Neural cell (in vitro differentiated cells): ENCODE measurements at regions not wholly inside any gene's neighbourhood (a gene's known extent, or its start where the extent isn't known, plus 50 kb on each side); places are given as distances from the start of the nearest gene placed in this dataset.

ENCODE experiments used
- H2AFZ ChIP-seq: fragments of 200-600, 300-800 bp; sonication (generic), shearing (Covaris generic); 2 replicates; pipeline ENCODE4 v1.6.0; 2014; ENCODE audit warnings: low read depth, mild to moderate bottlenecking, antibody characterized with exemption, low read length, moderate library complexity
- H3F3A ChIP-seq: fragments of 200-600 bp; shearing (Covaris generic); 2 replicates; pipeline ENCODE4 v1.6.1; 2016; ENCODE audit warnings: mild to moderate bottlenecking, moderate library complexity, mixed read lengths, antibody characterized with exemption, low read length; ENCODE audit not compliant: insufficient read depth, poor library complexity, severe bottlenecking
- H3K27ac ChIP-seq: fragments of 200-600, 300-800 bp; sonication (generic), shearing (Covaris generic); 2 replicates; pipeline ENCODE4 v1.5.1; 2014; ENCODE audit warnings: mild to moderate bottlenecking, low read length, moderate library complexity
- H3K27me3 ChIP-seq: fragments of 300-800, 200-600 bp; sonication (generic), shearing (Covaris generic); 2 replicates; pipeline ENCODE4 v1.6.0; 2014; ENCODE audit warnings: mild to moderate bottlenecking, low read depth, low read length, moderate library complexity; ENCODE audit not compliant: insufficient read depth
- H3K36me3 ChIP-seq: fragments of 300-800, 200-600 bp; sonication (generic), shearing (Covaris generic); 2 replicates; pipeline ENCODE4 v1.5.1; 2014; ENCODE audit warnings: mild to moderate bottlenecking, antibody characterized with exemption, low read length, moderate library complexity; ENCODE audit not compliant: insufficient read depth
- H3K4me2 ChIP-seq: fragments of 300-800, 200-600 bp; sonication (generic), shearing (Covaris generic); 2 replicates; pipeline ENCODE4 v1.6.0; 2014; ENCODE audit warnings: mild to moderate bottlenecking, low read length
- H3K4me3 ChIP-seq: fragments of 300-800, 200-600 bp; sonication (generic), shearing (Covaris generic); 2 replicates; pipeline ENCODE4 v1.5.1; 2014; ENCODE audit warnings: mild to moderate bottlenecking, low read length, moderate library complexity
- H3K79me2 ChIP-seq: fragments of 200-600 bp; shearing (Covaris generic); replicated peaks from 2 replicates; pipeline ENCODE4 v1.6.0; 2014; ENCODE audit warnings: mild to moderate bottlenecking, low read length, moderate library complexity; ENCODE audit not compliant: insufficient read depth
- H3K9ac ChIP-seq: fragments of 300-800, 200-600 bp; sonication (generic), shearing (Covaris generic); 2 replicates; pipeline ENCODE4 v1.6.1; 2016; ENCODE audit warnings: mild to moderate bottlenecking, low read length, mixed read lengths
- H3K9me2 ChIP-seq: fragments of 200-600 bp; shearing (Covaris generic); 2 replicates; pipeline ENCODE4 v1.6.1; 2016; ENCODE audit warnings: mild to moderate bottlenecking, low read length, mixed read lengths; ENCODE audit not compliant: insufficient read depth
- H3K9me3 ChIP-seq: fragments of 200-600, 300-800 bp; sonication (generic), shearing (Covaris generic); 2 replicates; pipeline ENCODE4 v1.6.1; 2016; ENCODE audit warnings: mild to moderate bottlenecking, mixed run types, low read length, moderate library complexity, mixed read lengths
- H4K20me1 ChIP-seq: fragments of 200-600 bp; shearing (Covaris generic); 2 replicates; pipeline ENCODE4 v1.6.1; 2016; ENCODE audit warnings: mild to moderate bottlenecking, mixed run types; ENCODE audit not compliant: insufficient read depth
- CTCF ChIP-seq: fragments of 450-650 bp; IDR thresholded peaks from 2 replicates; pipeline ENCODE4 v1.5.1; 2014; ENCODE audit warnings: antibody characterized with exemption, mild to moderate bottlenecking, moderate library complexity; ENCODE audit not compliant: poor library complexity, severe bottlenecking
- EP300 ChIP-seq: fragments of 450-650 bp; conservative IDR thresholded peaks from 2 replicates; pipeline ENCODE4 v1.6.1; 2014; ENCODE audit warnings: antibody characterized with exemption, mild to moderate bottlenecking, moderate library complexity; ENCODE audit not compliant: poor library complexity, severe bottlenecking
- EZH2 ChIP-seq: fragments of 200-600, 300-800 bp; shearing (Covaris generic), sonication (generic); IDR thresholded peaks from 2 replicates; pipeline ENCODE4 v1.6.1; 2014; ENCODE audit warnings: antibody characterized with exemption, low read length, borderline replicate concordance, mild to moderate bottlenecking; ENCODE audit not compliant: insufficient read depth, poor library complexity, severe bottlenecking
- MXI1 ChIP-seq: fragments of 450-650 bp; conservative IDR thresholded peaks from 2 replicates; pipeline ENCODE4 v1.6.1; 2014; ENCODE audit warnings: antibody characterized with exemption, mild to moderate bottlenecking; ENCODE audit not compliant: poor library complexity, severe bottlenecking
- POLR2AphosphoS5 ChIP-seq: IDR thresholded peaks from 2 replicates; pipeline ENCODE4 v1.6.1; 2012
- RAD21 ChIP-seq: fragments of 450-650 bp; conservative IDR thresholded peaks from 2 replicates; pipeline ENCODE4 v1.6.1; 2014; ENCODE audit warnings: antibody characterized with exemption, mild to moderate bottlenecking, moderate library complexity
- SMC3 ChIP-seq: fragments of 450-650 bp; conservative IDR thresholded peaks from 2 replicates; pipeline ENCODE4 v1.6.1; 2014; ENCODE audit warnings: antibody characterized with exemption, mild to moderate bottlenecking, moderate library complexity; ENCODE audit not compliant: poor library complexity
- TAF1 ChIP-seq: IDR thresholded peaks from 2 replicates; pipeline ENCODE4 v1.6.1; 2012; ENCODE audit warnings: low read depth
- TF ChIP-seq, protein P1 (sequence below): IDR thresholded peaks from 2 replicates; pipeline ENCODE4 v1.6.1; 2012; ENCODE audit warnings: borderline replicate concordance

DNA sequence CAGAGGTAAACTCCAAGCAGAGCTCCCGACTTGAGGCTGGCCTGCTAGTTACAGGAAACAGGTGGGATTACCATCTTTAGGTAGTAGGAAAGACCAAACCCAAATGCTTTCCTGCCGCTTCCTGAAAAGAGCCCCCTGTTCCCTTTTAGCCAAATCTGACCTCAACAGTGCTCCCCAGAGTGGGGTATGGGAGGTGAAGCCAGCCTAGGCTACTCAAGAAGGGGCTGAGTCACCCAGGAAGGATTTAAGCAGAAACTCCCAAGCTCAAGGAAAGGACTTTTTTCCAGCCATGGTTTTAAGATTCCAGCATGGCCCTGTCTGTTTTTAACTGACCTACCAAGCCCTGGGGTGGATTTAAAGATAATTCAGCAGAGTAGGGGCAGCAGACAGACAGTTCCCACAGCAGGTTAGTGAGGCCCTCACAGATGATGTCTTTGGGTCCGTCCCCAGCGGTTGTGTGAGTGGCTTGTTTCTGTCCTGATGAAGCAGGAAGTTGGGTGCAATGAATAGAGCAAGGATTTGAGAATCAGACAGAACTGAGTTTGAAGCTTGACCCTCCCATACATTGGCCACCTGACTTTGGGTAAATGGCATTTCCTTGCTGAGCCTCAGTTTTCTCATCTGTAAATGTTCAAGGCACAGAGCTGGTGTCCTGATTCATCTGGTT lies 76.9 kb upstream of the MAFB start:
- H2AFZ ChIP-seq = no peak overlapping the region
- no peak overlapping the region for H3K4me2 ChIP-seq
- no peaks in the 10 kb centered on the region for H3F3A ChIP-seq
- H3K9me3 ChIP-seq = no peaks in the 10 kb centered on the region
- TF ChIP-seq EZH2 = no peak
- H3K36me3 ChIP-seq = no peaks in the 10 kb centered on the region
- H3K9ac ChIP-seq = no peak overlapping the region
- no peak overlapping the region for H3K4me3 ChIP-seq
- no peaks in the 10 kb centered on the region for H3K27me3 ChIP-seq
- no peaks in the 10 kb centered on the region for H3K79me2 ChIP-seq
- no peaks in the 10 kb centered on the region for H4K20me1 ChIP-seq
- H3K9me2 ChIP-seq = no peaks in the 10 kb centered on the region
- no peak overlapping the region for H3K27ac ChIP-seq

- Histone ChIP-seq H3K9me3 (no peaks in the 10 kb centered on the region), H3K4me2 (no peak overlapping the region), H3K9ac (no peak overlapping the region), H3K27ac (no peak overlapping the region), H2AFZ (no peak overlapping the region), H3F3A (no peaks in the 10 kb centered on the region), H3K9me2 (no peaks in the 10 kb centered on the region), H4K20me1 (no peaks in the 10 kb centered on the region), H3K27me3 (no peaks in the 10 kb centered on the region), H3K36me3 (no peaks in the 10 kb centered on the region), H3K79me2 (no peaks in the 10 kb centered on the region), H3K4me3 (no peak overlapping the region)
- TF ChIP-seq EP300 (no peak), CTCF (no peak), RAD21 (no peak), MXI1 (no peak), EZH2 (no peak), POLR2AphosphoS5 (no peak), TAF1 (no peak), SMC3 (no peak)
- TF ChIP-seq, protein P1, sequence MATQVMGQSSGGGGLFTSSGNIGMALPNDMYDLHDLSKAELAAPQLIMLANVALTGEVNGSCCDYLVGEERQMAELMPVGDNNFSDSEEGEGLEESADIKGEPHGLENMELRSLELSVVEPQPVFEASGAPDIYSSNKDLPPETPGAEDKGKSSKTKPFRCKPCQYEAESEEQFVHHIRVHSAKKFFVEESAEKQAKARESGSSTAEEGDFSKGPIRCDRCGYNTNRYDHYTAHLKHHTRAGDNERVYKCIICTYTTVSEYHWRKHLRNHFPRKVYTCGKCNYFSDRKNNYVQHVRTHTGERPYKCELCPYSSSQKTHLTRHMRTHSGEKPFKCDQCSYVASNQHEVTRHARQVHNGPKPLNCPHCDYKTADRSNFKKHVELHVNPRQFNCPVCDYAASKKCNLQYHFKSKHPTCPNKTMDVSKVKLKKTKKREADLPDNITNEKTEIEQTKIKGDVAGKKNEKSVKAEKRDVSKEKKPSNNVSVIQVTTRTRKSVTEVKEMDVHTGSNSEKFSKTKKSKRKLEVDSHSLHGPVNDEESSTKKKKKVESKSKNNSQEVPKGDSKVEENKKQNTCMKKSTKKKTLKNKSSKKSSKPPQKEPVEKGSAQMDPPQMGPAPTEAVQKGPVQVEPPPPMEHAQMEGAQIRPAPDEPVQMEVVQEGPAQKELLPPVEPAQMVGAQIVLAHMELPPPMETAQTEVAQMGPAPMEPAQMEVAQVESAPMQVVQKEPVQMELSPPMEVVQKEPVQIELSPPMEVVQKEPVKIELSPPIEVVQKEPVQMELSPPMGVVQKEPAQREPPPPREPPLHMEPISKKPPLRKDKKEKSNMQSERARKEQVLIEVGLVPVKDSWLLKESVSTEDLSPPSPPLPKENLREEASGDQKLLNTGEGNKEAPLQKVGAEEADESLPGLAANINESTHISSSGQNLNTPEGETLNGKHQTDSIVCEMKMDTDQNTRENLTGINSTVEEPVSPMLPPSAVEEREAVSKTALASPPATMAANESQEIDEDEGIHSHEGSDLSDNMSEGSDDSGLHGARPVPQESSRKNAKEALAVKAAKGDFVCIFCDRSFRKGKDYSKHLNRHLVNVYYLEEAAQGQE = no peak
These were observed 78.0 kb upstream of the MAFB start for GRCh38 chr20:40766790-40767614.
